T47D (cell line): ENCODE measurements at regions not wholly inside any gene's neighbourhood (a gene's known extent, or its start where the extent isn't known, plus 50 kb on each side); places are given as distances from the start of the nearest gene placed in this dataset.
"Not testable (repeated sequence)": the region's sequence is repeated elsewhere in the genome, so short reads cannot be mapped to it uniquely, and the experiment has no call there.

Experiments
- DNase-seq, 2 experiments: peaks; one replicate each; pipeline versions ENCODE4 v3.0.0 to v3.0.0-alpha.2; 2011 to 2012; ENCODE audit warnings: low read depth in 1 of 2, low spot score in 1 of 2
- JUND ChIP-seq: IDR thresholded peaks from 2 replicates; pipeline ENCODE4 v1.6.1; 2012; ENCODE audit warnings: low read depth
- in situ Hi-C: cut with HindIII; loops from 2 replicates; pipeline ENCODE4 v1.10.0; 2016; ENCODE audit warnings: low sequenced_read_pairs, low pct_unique_long_range_greater_than_20kb

- no peak for TF ChIP-seq JUND
Observed at GRCh38 chr16:7278636-7279035, 54.0 kb upstream of the RBFOX1 start.

GRCh38 chr16:7272567-7273158, 60.0 kb upstream of the RBFOX1 start:
- no peak for TF ChIP-seq JUND
- in situ Hi-C loops = no loop called here
- DNase-seq = no peak

More at GRCh38 chr16:7278636-7279035, 54.0 kb upstream of the RBFOX1 start:
- DNase-seq = no peak
- in situ Hi-C loops = no loop called here

- DNase-seq = no peak
- TF ChIP-seq JUND = no peak
- in situ Hi-C loops = no loop called here
Observed at GRCh38 chr16:7271486-7271885, 61.2 kb upstream of the RBFOX1 start.

GRCh38 chr16:7270823-7271222, 61.8 kb upstream of the RBFOX1 start:
- in situ Hi-C loops = no loop called here
- no peak for TF ChIP-seq JUND
- DNase-seq = no peak

GRCh38 chr16:7270006-7270405, 62.6 kb upstream of the RBFOX1 start:
- in situ Hi-C loops = no loop called here
- no peak for DNase-seq
- TF ChIP-seq JUND = no peak

- TF ChIP-seq JUND = no peak
- in situ Hi-C loops = no loop called here
- peak; percentile 19 to 58 for DNase-seq
Observed at GRCh38 chr16:7268182-7268581, 64.5 kb upstream of the RBFOX1 start.

GRCh38 chr16:7257016-7257415, 75.6 kb upstream of the RBFOX1 start:
- no peak for TF ChIP-seq JUND
- DNase-seq = no peak
- in situ Hi-C loops = no loop called here

- in situ Hi-C loops = no loop called here
- peak; percentile 4 to 36 for DNase-seq
- no peak for TF ChIP-seq JUND
Observed at GRCh38 chr16:7246578-7246977, 86.1 kb upstream of the RBFOX1 start.

GRCh38 chr16:7239547-7239946, 93.1 kb upstream of the RBFOX1 start:
- no peak for TF ChIP-seq JUND
- in situ Hi-C loops = no loop called here

GRCh38 chr16:7236824-7237410, 95.7 kb upstream of the RBFOX1 start:
- in situ Hi-C loops = no loop called here
- no peak for DNase-seq
- TF ChIP-seq JUND = no peak

More at GRCh38 chr16:7239547-7239946, 93.1 kb upstream of the RBFOX1 start:
- DNase-seq = no peak

GRCh38 chr16:7233975-7234374, 98.7 kb upstream of the RBFOX1 start:
- DNase-seq = no peak
- no peak for TF ChIP-seq JUND
- in situ Hi-C loops = no loop called here

GRCh38 chr16:7231762-7232161, 100.9 kb upstream of the RBFOX1 start:
- TF ChIP-seq JUND = no peak
- DNase-seq = no peak
- in situ Hi-C loops = no loop called here

GRCh38 chr16:7229433-7230218, 103.0 kb upstream of the RBFOX1 start:
- in situ Hi-C loops, DNase-seq: not testable (repeated sequence)
